ENCODE measurements at regions not wholly inside any gene's neighbourhood (a gene's known extent, or its start where the extent isn't known, plus 50 kb on each side); places are given as distances from the start of the nearest gene placed in this dataset.

DNA sequence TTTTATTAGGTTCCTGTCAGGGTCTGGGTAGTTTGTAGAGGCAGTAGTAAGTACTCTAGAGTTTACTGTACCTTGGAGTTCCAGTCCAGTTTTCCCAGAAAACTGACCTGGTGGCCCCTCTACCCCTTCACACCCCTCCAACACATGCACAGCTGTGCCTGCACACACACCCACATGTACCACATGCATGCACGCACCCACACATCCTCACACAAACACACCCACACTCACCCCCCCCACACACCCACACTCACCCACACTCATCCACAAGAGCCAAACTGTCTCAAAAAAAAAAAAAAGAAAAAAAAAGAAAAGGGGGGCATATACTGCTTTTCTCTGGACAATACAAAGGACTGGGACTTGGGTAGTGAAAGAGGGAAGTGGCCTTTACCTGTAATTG is 570.5 kb downstream of the QKI start:
- Histone ChIP-seq H3K9me3 (no peaks in the 10 kb centered on the region), H3K4me3 (no peak overlapping the region), H3K27ac (no peak overlapping the region), H3K36me3 (no peaks in the 10 kb centered on the region), H3K27me3 (no peaks in the 10 kb centered on the region), H3K4me1 (no peaks in the 10 kb centered on the region)
- WGBS, 2 donors (ENCODE audit: low coverage in 1 of 2) = 78% methylated on average over 1 of the region's 1 CpG; no CpG with 5 or more reads in 1 of the 2 donors
- DNase-seq = no peak
- in situ Hi-C loops (cut with MboI; ENCODE audit: low pct_ligation_motif_present in 1 of 4, low pct_unique_long_range_greater_than_20kb in 1 of 4, low sequenced_read_pairs in 3 of 4) = no loop called here
- TF ChIP-seq CTCF (IDR thresholded peaks at IDR 0.05) = no peak
- no peak for TF ChIP-seq POLR2A (IDR thresholded peaks at IDR 0.05)
- no peak for TF ChIP-seq POLR2AphosphoS5 (IDR thresholded peaks at IDR 0.05)
- no peak for TF ChIP-seq EP300 (IDR thresholded peaks at IDR 0.05; ENCODE audit: low read depth)
- intact Hi-C loops (cut with DNase I; ENCODE audit: low total_unique reads) = no loop called here

- no peaks in the 10 kb centered on the region for H3K36me3 ChIP-seq
- TF ChIP-seq CTCF (IDR thresholded peaks at IDR 0.05) (no peak), POLR2A (IDR thresholded peaks at IDR 0.05) (no peak), POLR2AphosphoS5 (IDR thresholded peaks at IDR 0.05) (no peak), EP300 (IDR thresholded peaks at IDR 0.05; ENCODE audit: low read depth) (no peak)
- 54 to 91% methylated on average over 6 to 9 of the region's 9 CpGs for WGBS, 2 donors (ENCODE audit: low coverage in 1 of 2)
- H3K4me1 ChIP-seq = no peaks in the 10 kb centered on the region
- H3K9me3 ChIP-seq = no peaks in the 10 kb centered on the region
- in situ Hi-C loops (cut with MboI; ENCODE audit: low pct_ligation_motif_present in 1 of 4, low pct_unique_long_range_greater_than_20kb in 1 of 4, low sequenced_read_pairs in 3 of 4) (no loop called here), intact Hi-C loops (cut with DNase I; ENCODE audit: low total_unique reads) (no loop called here)
- no peak overlapping the region for H3K4me3 ChIP-seq
- DNase-seq = no peak
- no peak overlapping the region for H3K27ac ChIP-seq
- no peaks in the 10 kb centered on the region for H3K27me3 ChIP-seq
Observed at GRCh38 chr6:163984124-163984936, 569.8 kb downstream of the QKI start.

DNA sequence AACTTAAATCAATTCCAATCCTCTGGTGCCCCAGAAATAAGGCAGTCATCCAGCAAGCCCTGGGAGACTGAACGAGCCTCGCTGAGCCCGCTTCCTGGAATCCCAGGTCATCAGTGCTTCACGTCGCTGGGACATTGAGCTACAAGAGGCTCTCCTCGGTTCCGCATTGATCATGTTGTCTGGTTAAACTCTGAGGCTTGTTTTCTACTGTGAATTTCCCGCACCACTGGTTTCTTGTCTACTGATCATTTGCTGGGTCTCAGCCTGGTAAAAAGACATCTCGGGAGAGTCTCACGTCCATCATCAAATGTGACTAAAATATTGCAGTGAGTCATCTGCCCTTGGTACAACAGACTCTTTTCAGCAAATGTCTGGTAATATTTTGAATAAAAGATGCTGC is 569.2 kb downstream of the QKI start:
- H3K4me1 ChIP-seq = no peaks in the 10 kb centered on the region
- H3K27ac ChIP-seq = no peak overlapping the region
- in situ Hi-C loops (cut with MboI; ENCODE audit: low pct_ligation_motif_present in 1 of 4, low pct_unique_long_range_greater_than_20kb in 1 of 4, low sequenced_read_pairs in 3 of 4) (no loop called here), intact Hi-C loops (cut with DNase I; ENCODE audit: low total_unique reads) (no loop called here)
- TF ChIP-seq POLR2A (IDR thresholded peaks at IDR 0.05) (no peak), CTCF (IDR thresholded peaks at IDR 0.05) (no peak), POLR2AphosphoS5 (IDR thresholded peaks at IDR 0.05) (no peak), EP300 (IDR thresholded peaks at IDR 0.05; ENCODE audit: low read depth) (no peak)
- H3K27me3 ChIP-seq = no peaks in the 10 kb centered on the region
- no peak overlapping the region for H3K4me3 ChIP-seq
- H3K36me3 ChIP-seq = no peaks in the 10 kb centered on the region
- WGBS, 2 donors (ENCODE audit: low coverage in 1 of 2) = 68 to 86% methylated on average over 10 of the region's 10 CpGs
- H3K9me3 ChIP-seq = no peaks in the 10 kb centered on the region
- DNase-seq = no peak

GRCh38 chr6:163974322-163974721 is 559.8 kb downstream of the QKI start:
- no peaks in the 10 kb centered on the region for H3K4me1 ChIP-seq
- WGBS, 2 donors (ENCODE audit: low coverage in 1 of 2) = 36 to 39% methylated on average over 2 of the region's 2 CpGs
- no peaks in the 10 kb centered on the region for H3K9me3 ChIP-seq
- TF ChIP-seq CTCF (IDR thresholded peaks at IDR 0.05) (no peak), EP300 (IDR thresholded peaks at IDR 0.05; ENCODE audit: low read depth) (no peak), POLR2A (IDR thresholded peaks at IDR 0.05) (no peak)
- in situ Hi-C loops (cut with MboI; ENCODE audit: low pct_ligation_motif_present in 1 of 4, low pct_unique_long_range_greater_than_20kb in 1 of 4, low sequenced_read_pairs in 3 of 4) (loop anchor here in 1 of 4 donors (25.0 kb wide), 1 partner anchor 537 kb away; no protein-coding TSS in a partner anchor), intact Hi-C loops (cut with DNase I; ENCODE audit: low total_unique reads) (no loop called here)
- no peaks in the 10 kb centered on the region for H3K36me3 ChIP-seq
- no peaks in the 10 kb centered on the region for H3K27me3 ChIP-seq
- DNase-seq = no peak
- no peak overlapping the region for H3K27ac ChIP-seq
- no peak overlapping the region for H3K4me3 ChIP-seq
